SH-SY5Y (cell line): ENCODE measurements at regions not wholly inside any gene's neighbourhood (a gene's known extent, or its start where the extent isn't known, plus 50 kb on each side); places are given as distances from the start of the nearest gene placed in this dataset.

ENCODE experiments used
- GATA2 ChIP-seq: IDR thresholded peaks from 2 replicates; pipeline ENCODE4 v1.6.1; 2011; ENCODE audit warnings: mild to moderate bottlenecking, low read depth, low read length
- GATA3 ChIP-seq: IDR thresholded peaks from 2 replicates; pipeline ENCODE4 v1.6.1; 2011; ENCODE audit warnings: low read depth, mild to moderate bottlenecking, low read length, moderate library complexity

DNA sequence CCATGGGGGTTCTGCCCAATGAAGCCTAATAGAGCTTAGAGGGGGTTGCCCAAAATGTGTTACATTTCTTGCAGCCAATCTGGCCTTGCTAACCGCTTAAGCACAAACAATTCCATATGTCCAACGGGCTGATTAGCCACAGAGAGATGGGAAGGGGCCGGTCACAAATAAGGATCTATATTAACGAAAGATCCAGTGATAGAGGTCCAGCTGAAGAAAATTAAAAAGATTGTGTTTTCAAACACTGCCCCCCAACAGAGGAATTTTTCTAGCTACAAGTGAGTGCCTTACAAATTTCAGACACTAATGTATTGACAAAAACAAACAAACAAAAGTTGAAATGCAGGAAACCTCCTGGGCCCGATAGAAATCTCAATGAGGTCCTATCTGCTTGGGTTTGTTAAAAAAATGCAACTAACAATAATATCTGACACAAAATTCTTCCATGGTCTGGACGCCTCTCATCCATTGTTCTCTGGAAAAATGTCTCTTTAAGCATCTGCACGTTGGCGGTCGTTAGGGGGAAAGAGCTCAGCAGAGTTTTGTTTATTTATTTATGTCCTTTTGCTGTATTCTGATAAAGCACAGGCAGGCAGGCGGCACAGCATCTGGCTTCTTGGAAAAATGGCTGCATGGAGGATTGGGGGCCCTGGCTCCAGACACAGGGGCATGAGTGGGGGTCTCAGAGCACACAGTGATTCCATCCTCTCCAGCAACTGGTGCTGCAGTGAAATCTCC, 402.0 kb downstream of the RPS24 start:
- TF ChIP-seq GATA3 (peak; percentile 70), GATA2 (peak; percentile 78)

DNA sequence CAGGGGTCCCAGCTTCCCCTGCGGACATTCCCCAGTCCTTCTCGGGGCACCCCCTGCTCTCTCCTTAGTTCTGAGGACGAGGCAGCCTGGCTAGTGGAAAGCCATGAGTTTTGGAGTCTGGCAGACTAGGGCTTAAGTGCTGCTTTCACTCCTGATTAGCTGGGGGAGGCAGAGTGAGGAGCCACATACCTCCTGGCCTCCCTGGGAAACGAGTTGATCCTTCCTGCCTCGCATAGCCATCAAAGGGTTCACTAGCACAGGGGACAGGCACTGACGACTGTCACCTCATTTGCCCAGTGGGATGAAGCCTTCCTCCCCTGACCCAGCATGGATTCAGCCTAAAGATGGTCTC, 402.5 kb downstream of the RPS24 start:
- no peak for TF ChIP-seq GATA2
- no peak for TF ChIP-seq GATA3

DNA sequence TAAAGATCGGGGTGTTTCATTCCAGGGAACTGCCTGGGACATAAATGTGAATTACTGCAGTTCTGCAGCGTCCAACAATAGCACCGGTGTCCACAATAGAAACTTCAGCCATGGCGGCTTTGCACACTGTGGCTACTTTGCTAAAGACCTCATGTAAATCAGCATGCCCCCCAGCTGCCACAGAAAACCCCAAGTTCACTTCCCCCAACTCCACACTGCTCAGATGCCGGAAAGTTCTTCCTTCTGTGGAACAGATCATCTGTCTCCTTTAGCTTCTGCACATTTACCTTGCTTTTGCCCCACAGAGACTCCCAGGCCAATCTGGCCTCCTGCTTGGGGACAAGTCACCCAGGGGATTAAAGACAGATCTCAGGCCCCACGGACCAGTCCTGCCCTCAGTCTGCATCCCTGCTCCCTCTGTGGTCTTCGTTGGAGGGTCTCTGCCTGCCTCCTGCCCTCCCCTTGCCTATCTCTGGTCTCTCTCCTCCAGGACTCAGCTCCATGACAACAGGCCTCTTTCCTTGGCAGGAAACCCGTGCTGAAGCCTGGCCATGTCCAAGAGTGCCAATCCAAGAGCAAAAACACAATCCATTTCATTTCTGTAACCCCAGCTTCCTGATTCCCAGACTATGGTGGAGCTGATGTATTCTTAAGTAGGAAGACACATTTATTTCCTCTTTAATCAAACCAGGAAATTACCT, 403.2 kb downstream of the RPS24 start:
- TF ChIP-seq GATA2: no peak
- TF ChIP-seq GATA3: no peak

DNA sequence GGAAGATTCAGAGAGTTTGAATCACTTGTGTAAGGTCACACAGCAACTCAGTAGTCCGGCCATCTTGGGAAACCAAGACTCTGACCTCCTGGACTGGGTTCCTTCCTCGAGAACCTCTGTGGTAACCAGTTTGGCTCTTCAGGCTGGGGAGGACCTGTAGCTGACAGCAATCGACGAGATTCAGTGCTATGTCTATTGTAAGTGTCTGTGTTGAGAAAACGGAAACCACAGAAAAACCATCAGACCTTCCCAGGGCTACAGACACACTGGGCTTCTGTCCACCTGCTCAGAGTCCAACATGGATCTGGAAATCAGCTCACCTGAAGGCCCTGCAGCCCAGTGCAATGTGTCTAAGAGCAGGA, 403.7 kb downstream of the RPS24 start:
- TF ChIP-seq GATA2: no peak
- TF ChIP-seq GATA3: no peak

DNA sequence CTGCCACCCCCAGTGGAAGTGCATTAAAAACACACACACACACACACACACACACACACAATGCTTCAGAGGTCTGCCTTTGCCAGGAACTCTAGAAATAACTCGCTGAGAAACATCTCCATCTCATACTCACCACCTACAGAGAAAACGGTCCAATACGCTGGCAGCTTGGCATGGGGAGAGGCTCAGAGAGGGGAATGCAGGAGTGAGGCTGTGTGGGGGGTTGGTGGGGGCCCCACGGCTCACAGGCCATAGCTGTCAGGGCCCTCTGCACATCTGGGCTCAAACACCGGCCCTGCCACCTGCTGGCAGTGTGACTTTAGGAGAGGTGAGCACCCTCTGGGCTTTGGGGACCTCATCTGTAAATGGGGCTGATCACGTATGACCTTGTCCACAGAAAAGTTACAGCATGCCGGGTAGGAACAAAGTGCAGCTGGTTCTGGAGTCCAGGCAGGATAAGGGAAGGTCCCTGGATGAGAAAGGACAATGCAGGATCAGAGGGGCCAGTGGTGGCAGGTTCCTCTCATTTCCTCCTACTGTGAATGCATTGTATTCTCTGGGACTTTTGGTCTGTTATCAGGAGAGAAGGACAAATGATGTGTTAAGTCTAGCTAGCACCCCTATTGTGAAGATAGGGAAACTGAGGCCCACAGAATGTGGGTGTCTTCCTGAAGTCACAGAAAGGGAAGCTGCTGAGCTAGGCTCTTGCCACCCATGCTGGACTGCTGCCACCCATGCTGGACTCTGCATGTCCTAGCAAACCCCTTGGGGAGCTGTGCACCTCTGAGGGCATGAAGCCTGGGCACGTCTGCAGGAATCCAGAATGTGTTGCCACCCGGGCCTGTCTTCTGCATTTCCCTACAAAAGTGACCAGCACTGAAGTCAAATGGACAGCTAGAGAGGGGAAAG, 404.6 kb downstream of the RPS24 start:
- TF ChIP-seq GATA2 (no peak), GATA3 (no peak)

DNA sequence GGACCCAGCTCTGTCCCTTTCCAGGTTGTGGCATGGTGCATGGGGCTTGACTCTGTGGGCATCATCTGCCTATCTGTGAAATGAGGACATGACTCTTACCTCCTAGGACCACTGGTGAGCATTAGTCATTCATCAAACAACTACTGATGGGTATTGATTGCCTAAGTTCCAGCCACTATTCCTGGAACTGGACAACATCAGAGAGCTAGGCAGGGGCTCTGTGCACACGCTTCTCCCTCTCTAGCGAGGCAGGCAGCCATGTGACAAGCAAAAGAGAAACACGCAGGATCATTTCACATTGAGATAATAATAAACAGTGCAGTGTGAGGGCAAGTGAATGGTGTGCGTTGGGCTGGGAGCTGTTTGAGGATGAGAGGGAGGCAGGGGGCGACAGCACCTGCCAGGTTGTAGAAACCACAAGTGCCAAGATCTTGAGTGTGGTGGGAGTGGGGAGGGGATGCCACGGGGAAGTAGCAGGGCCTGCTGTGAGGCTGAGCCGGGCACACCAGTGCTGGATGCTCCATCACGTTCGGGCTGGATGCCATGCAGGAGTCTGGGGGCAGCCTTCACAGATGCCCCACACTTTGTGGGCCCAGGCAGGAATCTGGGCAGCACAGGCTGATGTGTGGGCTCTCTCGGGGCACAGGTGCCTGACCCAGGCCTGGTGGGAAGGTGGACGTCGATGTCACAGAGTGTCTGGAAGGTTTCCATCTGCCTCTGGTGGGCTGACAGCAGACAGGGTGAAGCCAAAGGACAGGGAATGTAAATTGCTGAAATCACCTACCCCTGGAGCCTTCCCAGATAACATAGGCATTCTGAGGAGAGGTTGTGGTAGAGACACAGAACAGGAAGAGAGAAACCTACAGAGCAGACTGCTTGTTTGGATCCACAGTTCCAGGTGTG, 405.5 kb downstream of the RPS24 start:
- TF ChIP-seq GATA2: no peak; the same call in 1 of the 2 replicates
- no peak for TF ChIP-seq GATA3

DNA sequence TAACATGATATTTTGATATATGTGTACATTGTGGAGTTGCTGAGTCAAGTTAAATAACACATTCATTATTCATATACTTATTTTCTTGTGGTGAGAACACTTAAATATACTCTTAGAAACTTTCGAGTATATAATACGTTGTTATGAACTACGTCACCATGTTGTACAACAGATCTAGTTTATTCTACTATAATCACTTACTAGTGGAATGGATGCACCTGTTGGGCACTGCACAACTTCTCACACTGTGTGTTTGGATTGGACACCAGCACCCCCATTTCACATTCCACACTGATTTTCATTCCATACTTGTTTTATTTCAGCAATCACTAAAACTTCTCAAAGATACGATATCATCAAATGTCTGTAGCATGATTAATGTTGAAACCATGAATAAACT, 407.3 kb downstream of the RPS24 start:
- no peak for TF ChIP-seq GATA2
- TF ChIP-seq GATA3: no peak

DNA sequence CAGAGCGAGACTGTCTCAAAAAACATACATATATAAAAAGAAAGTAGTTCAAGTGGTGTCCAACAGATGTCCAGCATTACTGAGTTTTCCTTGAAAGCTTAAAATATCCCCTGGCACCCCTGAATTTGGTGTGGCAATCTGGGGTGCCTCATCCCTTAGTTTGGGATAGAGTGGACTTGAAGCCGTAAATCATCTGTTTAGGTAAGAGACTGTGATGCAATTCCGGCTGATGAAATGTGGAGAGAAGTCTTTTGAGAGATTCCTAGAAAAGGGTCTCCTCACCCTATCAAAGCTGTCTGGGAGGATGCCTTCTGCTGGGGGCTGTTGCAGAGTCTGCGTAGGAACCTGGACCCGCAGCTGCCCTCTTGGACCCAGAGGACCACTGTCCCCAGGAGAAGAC, 408.0 kb downstream of the RPS24 start:
- no peak for TF ChIP-seq GATA2
- TF ChIP-seq GATA3: no peak

DNA sequence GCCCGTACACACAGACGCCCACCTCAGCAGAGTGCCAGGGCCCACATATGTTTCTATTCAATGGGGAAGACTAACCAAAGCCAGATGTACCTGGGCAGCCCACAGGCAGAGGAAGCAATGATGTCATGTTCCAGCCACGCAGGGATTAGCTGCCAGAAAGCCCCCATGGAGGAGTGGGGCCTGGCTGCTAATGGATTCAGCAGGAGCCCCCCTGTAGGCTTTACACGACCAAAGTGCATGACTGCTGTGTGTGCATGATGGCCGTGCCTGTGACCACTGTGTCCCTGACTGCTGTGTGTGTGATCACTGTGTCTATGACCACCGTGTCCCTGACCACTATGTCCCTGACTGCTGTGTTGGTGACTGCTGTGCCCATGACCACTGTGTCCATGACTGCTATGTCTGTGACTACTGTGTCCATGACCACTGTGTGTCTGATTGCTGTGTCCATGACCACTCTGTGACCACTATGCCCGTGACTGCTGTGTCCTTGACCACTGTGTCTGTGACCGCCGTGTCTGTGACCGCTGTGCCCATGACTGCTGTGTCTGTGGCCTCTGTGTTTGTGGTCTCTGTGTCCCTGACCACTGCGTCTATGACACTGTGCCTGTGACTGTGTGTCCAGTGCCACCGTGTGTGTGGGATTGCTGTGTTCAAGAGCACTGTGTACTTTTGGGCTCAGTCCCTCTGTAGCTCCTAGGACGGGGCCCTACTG, 409.3 kb downstream of the RPS24 start:
- no peak for TF ChIP-seq GATA2
- TF ChIP-seq GATA3: no peak

DNA sequence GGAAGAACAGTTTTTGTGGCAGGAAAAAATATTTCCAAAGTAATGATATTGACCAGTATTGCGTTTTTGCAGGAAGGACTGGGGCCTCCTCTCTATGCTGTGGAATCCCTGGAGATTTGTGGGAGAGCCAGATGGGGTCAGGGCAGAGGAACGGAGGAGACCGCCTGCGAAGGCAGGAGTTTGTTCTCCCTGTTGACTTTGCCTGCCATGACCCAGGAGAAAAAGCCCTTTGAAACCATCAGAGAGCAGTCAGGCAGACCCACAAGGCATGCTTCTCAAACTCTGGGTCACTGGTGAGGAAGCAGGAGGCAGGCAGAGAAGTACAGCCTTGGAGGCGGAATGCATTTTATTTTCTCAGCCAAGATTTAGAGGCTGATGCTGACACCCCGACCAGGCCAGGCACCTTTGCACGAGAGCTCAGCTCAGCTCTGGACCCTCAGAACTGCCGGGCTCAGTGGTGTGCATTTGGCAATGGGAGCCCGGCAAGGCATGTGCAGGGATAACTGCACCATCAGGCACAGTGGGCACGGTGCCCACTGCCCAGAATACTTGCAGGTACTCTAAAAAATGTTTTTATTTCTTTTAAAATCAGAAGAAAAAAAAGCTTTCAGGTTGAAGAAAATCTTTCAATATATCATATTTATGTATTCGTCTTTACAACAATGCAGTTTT, 410.4 kb downstream of the RPS24 start:
- no peak for TF ChIP-seq GATA3
- no peak for TF ChIP-seq GATA2

DNA sequence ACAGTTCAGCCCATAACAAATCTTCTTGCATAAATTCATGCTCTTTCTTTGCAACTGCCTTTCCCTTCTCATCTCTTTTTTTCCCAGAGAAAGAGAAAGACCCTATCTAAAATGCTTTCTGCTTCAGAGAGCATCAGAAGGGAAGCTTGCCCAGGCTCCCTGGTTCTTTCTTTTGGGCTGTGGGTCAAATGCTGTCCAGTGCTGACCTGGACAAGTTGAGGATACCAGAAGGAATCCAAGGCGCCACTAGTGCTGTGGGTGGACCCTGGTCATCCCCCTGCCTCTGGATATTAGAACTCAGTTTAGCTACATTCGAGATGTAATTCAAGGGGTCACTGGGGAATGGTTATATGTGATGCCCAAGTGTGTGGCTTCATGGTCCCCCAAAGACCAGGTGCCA, 411.6 kb downstream of the RPS24 start:
- TF ChIP-seq GATA2 (no peak), GATA3 (no peak)

DNA sequence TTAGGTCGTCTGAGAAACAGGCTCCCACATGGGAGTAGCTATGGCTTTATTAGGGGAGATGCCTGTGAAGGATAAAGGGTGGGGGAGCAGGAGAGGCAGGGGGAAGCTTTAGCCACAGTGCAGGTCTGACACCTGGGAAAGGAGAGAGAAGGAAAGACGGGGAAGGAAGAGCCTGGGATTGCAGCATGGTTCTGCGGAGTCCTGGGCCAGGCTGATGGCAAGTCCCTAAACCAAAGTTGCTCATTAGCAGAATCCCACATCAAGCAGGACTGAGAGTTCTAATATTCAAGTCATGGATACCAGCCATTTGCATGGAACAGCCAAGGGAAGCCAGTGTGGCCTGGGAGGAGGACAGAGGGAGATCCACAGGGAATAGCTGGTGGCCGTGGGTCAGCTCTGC, 414.8 kb downstream of the RPS24 start:
- TF ChIP-seq GATA3 (no peak), GATA2 (no peak)

DNA sequence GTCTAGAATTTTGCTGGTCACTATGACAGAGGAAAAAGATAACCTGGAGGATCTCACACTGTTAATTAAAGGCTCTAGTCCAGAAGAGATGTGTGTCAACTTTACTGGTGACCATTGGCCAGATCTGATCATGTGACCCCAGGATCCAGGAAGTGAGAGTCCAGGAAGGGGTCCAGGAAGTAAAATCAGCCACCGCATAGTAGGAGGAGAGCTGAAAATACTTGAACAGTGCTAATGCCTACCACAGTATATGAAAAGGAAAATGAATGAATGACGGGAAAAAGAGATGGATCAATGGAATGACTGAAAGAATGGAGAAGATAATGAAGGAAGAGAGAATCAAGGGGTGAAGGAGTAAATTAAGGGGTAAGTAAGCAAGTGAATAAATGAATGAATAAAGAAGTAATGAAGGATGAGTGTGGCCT, 415.3 kb downstream of the RPS24 start:
- no peak for TF ChIP-seq GATA2
- no peak for TF ChIP-seq GATA3
